ENCODE measurements at regions not wholly inside any gene's neighbourhood (a gene's known extent, or its start where the extent isn't known, plus 50 kb on each side); places are given as distances from the start of the nearest gene placed in this dataset.

DNA sequence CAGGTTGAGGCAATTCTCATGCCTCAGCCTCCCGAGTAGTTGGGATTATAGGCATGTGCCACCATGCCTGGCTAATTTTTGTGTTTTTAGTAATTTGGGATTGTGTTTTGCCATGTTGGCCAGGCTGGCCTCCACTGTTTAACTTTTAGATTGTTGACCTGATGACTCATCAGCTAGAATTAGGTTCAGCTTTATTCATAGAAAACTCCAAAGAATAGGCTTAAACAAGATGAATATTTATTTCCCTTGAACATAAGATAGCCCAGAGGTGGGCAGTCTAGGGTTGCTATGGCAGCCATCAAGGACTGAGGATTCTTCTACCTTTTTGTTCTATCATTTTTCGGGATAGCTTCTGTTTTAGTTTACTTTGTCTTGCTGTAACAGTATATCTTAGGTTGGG, 99.6 kb upstream of the SELENOK start:
- Histone ChIP-seq H3K4me3 (ENCODE audit: low read depth in 1 of 2, low read length in 2 of 2) (no peak overlapping the region), H3K9me3 (ENCODE audit: insufficient read depth, low read length, severe bottlenecking) (no peaks in the 10 kb centered on the region), H3K27ac (ENCODE audit: low read length) (no peak overlapping the region), H3K79me2 (ENCODE audit: insufficient read depth, low read length) (no peaks in the 10 kb centered on the region), H3K4me2 (ENCODE audit: insufficient read depth, low read length) (no peak overlapping the region), H3K27me3 (ENCODE audit: insufficient read depth, low read length, poor library complexity) (no peaks in the 10 kb centered on the region), H3K4me1 (ENCODE audit: insufficient read depth, low read length) (no peaks in the 10 kb centered on the region), H2AFZ (ENCODE audit: low read depth, low read length) (no peak overlapping the region), H3K9ac (ENCODE audit: low read depth, low read length) (no peak overlapping the region), H3K36me3 (ENCODE audit: insufficient read depth, low read length) (no peaks in the 10 kb centered on the region), H4K20me1 (ENCODE audit: insufficient read depth, low read length) (no peaks in the 10 kb centered on the region)
- DNase-seq (no peak), ATAC-seq (ENCODE audit: insufficient read depth, low read depth) (no peak)
- TF ChIP-seq CTCF (IDR thresholded peaks at IDR 0.05; ENCODE audit: borderline replicate concordance, extremely low read depth, low read length, poor library complexity, severe bottlenecking) (no peak), EZH2 (IDR thresholded peaks at IDR 0.05; ENCODE audit: borderline replicate concordance, low read depth, low read length, severe bottlenecking) (no peak)

DNA sequence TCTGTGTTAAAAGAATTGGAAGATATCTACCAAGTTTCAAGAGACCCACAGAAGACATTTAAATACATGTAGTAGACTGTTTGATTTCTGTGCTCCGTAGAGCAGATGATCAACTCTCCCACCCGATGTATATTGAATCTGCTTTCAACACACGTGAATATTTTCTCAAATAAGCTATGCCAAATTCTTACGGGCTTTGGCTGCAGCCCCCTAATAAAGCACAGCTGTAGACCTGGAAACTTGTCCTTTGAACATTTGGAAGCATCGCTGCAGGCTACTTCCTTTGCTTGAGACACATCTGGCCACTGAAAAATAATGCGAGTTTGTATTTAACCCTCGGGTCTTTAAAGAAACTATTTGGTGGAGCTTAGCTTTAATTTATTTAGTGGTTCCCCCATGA, 98.3 kb upstream of the SELENOK start:
- Histone ChIP-seq H3K36me3 (ENCODE audit: insufficient read depth, low read length) (no peaks in the 10 kb centered on the region), H3K27ac (ENCODE audit: low read length) (no peak overlapping the region), H3K27me3 (ENCODE audit: insufficient read depth, low read length, poor library complexity) (no peaks in the 10 kb centered on the region), H3K9ac (ENCODE audit: low read depth, low read length) (no peak overlapping the region), H3K4me2 (ENCODE audit: insufficient read depth, low read length) (no peak overlapping the region), H3K9me3 (ENCODE audit: insufficient read depth, low read length, severe bottlenecking) (no peaks in the 10 kb centered on the region), H3K79me2 (ENCODE audit: insufficient read depth, low read length) (no peaks in the 10 kb centered on the region), H3K4me3 (ENCODE audit: low read depth in 1 of 2, low read length in 2 of 2) (no peak overlapping the region), H2AFZ (ENCODE audit: low read depth, low read length) (no peak overlapping the region), H3K4me1 (ENCODE audit: insufficient read depth, low read length) (no peaks in the 10 kb centered on the region), H4K20me1 (ENCODE audit: insufficient read depth, low read length) (no peaks in the 10 kb centered on the region)
- no peak for TF ChIP-seq CTCF (IDR thresholded peaks at IDR 0.05; ENCODE audit: borderline replicate concordance, extremely low read depth, low read length, poor library complexity, severe bottlenecking)
- TF ChIP-seq EZH2 (IDR thresholded peaks at IDR 0.05; ENCODE audit: borderline replicate concordance, low read depth, low read length, severe bottlenecking) = no peak
- DNase-seq (no peak), ATAC-seq (ENCODE audit: insufficient read depth, low read depth) (no peak)

DNA sequence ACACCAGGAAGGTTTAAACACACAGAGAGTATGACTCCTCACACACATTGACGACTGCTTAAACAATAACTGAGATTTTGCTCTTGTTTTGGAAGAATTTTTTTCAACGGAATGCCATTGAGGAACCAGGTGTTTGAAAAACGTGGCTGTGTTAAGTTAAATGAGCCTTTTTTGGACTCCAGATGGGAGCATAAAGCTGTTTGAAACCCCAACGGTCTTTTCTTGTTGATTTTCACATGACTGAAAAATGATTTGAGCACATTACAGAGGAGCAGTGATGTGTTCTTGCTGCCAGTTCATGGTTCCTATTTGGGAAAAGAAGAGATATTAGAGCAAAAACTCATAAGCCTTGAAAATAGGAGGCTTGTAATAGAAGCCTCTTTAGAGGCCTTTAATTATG, 97.8 kb upstream of the SELENOK start:
- Histone ChIP-seq H3K27me3 (ENCODE audit: insufficient read depth, low read length, poor library complexity) (no peaks in the 10 kb centered on the region), H3K79me2 (ENCODE audit: insufficient read depth, low read length) (no peaks in the 10 kb centered on the region), H3K4me3 (ENCODE audit: low read depth in 1 of 2, low read length in 2 of 2) (no peak overlapping the region), H3K9ac (ENCODE audit: low read depth, low read length) (no peak overlapping the region), H2AFZ (ENCODE audit: low read depth, low read length) (no peak overlapping the region), H4K20me1 (ENCODE audit: insufficient read depth, low read length) (no peaks in the 10 kb centered on the region), H3K36me3 (ENCODE audit: insufficient read depth, low read length) (no peaks in the 10 kb centered on the region), H3K9me3 (ENCODE audit: insufficient read depth, low read length, severe bottlenecking) (no peaks in the 10 kb centered on the region), H3K4me1 (ENCODE audit: insufficient read depth, low read length) (no peaks in the 10 kb centered on the region), H3K4me2 (ENCODE audit: insufficient read depth, low read length) (no peak overlapping the region), H3K27ac (ENCODE audit: low read length) (no peak overlapping the region)
- ATAC-seq (ENCODE audit: insufficient read depth, low read depth) (no peak), DNase-seq (no peak)
- TF ChIP-seq CTCF (IDR thresholded peaks at IDR 0.05; ENCODE audit: borderline replicate concordance, extremely low read depth, low read length, poor library complexity, severe bottlenecking) (no peak), EZH2 (IDR thresholded peaks at IDR 0.05; ENCODE audit: borderline replicate concordance, low read depth, low read length, severe bottlenecking) (no peak)

DNA sequence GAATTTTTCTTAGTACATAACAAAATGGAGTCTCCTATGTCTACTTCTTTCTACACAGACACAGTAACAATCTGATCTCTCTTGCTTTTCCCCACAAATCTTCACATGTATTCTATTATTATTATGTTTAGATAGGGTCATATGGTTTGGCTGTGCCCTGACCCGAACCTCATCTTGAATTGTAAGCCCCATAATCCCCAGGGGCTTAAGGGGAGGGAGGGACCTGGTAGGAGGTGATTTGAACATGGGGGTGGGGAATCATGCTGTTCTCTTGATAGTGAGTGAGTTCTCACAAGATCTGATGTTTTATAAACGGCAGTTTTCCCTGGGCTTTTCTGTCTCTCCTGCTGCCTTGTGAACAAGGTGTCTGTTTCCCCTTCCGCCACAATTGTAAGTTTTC, 86.7 kb upstream of the SELENOK start:
- H3K4me3 ChIP-seq (ENCODE audit: low read depth in 1 of 2, low read length in 2 of 2) = no peak overlapping the region
- no peaks in the 10 kb centered on the region for H3K4me1 ChIP-seq (ENCODE audit: insufficient read depth, low read length)
- H3K4me2 ChIP-seq (ENCODE audit: insufficient read depth, low read length) = no peak overlapping the region
- H3K9me3 ChIP-seq (ENCODE audit: insufficient read depth, low read length, severe bottlenecking) = no peaks in the 10 kb centered on the region
- H4K20me1 ChIP-seq (ENCODE audit: insufficient read depth, low read length) = no peaks in the 10 kb centered on the region
- H3K27me3 ChIP-seq (ENCODE audit: insufficient read depth, low read length, poor library complexity) = no peaks in the 10 kb centered on the region
- H2AFZ ChIP-seq (ENCODE audit: low read depth, low read length) = no peak overlapping the region
- H3K36me3 ChIP-seq (ENCODE audit: insufficient read depth, low read length) = no peaks in the 10 kb centered on the region
- ATAC-seq (ENCODE audit: insufficient read depth, low read depth) (no peak), DNase-seq (no peak)
- no peak overlapping the region for H3K27ac ChIP-seq (ENCODE audit: low read length)
- H3K79me2 ChIP-seq (ENCODE audit: insufficient read depth, low read length) = no peaks in the 10 kb centered on the region
- TF ChIP-seq EZH2 (IDR thresholded peaks at IDR 0.05; ENCODE audit: borderline replicate concordance, low read depth, low read length, severe bottlenecking) (no peak), CTCF (IDR thresholded peaks at IDR 0.05; ENCODE audit: borderline replicate concordance, extremely low read depth, low read length, poor library complexity, severe bottlenecking) (no peak)
- no peak overlapping the region for H3K9ac ChIP-seq (ENCODE audit: low read depth, low read length)
